ENCODE measurements at regions not wholly inside any gene's neighbourhood (a gene's known extent, or its start where the extent isn't known, plus 50 kb on each side); places are given as distances from the start of the nearest gene placed in this dataset.

DNA sequence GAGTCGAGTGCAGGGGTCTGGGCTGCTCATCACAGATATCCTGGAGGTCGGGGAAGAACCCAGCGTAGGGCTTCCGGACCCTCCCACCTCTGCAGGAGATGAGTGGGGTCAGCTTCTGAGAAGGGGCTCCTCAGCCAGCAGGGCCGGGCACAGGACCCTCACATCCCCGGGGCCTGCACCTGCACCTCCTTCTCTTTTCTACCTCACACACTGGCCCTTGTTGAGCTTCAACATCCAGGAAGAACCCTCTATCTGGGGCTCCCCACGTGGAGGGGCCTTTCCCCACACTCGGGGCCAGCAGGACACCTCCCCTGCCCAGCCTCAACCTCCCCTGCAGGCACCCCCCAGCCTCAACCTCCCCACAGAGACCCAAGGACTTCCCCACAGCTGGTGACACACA, 299.4 kb downstream of the CTTN start:
- no peaks in the 10 kb centered on the region for H3K4me1 ChIP-seq (ENCODE audit: control insufficient read depth, insufficient read depth, low read length)

GRCh38 chr11:70698871-70699270, 300.5 kb downstream of the CTTN start:
- no peak overlapping the region for H3K9ac ChIP-seq (ENCODE audit: low read length)
- peaks cover 9% of the 10 kb centered on the region for H3K4me1 ChIP-seq (ENCODE audit: control insufficient read depth, insufficient read depth, low read length)
- no peak overlapping the region for H3K27ac ChIP-seq (ENCODE audit: low read depth, low read length)
- H3K36me3 ChIP-seq (ENCODE audit: control insufficient read depth, insufficient read depth, low read length) = no peaks in the 10 kb centered on the region
- no peak overlapping the region for H3K4me3 ChIP-seq (ENCODE audit: low read depth, low read length)
- H3K27me3 ChIP-seq (ENCODE audit: control insufficient read depth, insufficient read depth, low read length) = no peaks in the 10 kb centered on the region
- H3K9me3 ChIP-seq (ENCODE audit: control insufficient read depth, insufficient read depth, low read depth, low read length) = peaks cover 4% of the 10 kb centered on the region; the same call in 1 of the 2 replicates

More for the DNA sequence above, 299.4 kb downstream of the CTTN start:
- no peak overlapping the region for H3K9ac ChIP-seq (ENCODE audit: low read length)
- no peaks in the 10 kb centered on the region for H3K36me3 ChIP-seq (ENCODE audit: control insufficient read depth, insufficient read depth, low read length)
- H3K4me3 ChIP-seq (ENCODE audit: low read depth, low read length) = no peak overlapping the region
- peaks cover 4% of the 10 kb centered on the region; the same call in 1 of the 2 replicates for H3K9me3 ChIP-seq (ENCODE audit: control insufficient read depth, insufficient read depth, low read depth, low read length)
- H3K27me3 ChIP-seq (ENCODE audit: control insufficient read depth, insufficient read depth, low read length) = no peaks in the 10 kb centered on the region
- H3K27ac ChIP-seq (ENCODE audit: low read depth, low read length) = no peak overlapping the region

- H3K9me3 ChIP-seq (ENCODE audit: control insufficient read depth, insufficient read depth, low read depth, low read length) = peaks cover 4% of the 10 kb centered on the region; the same call in 1 of the 2 replicates
- peaks cover 12% of the 10 kb centered on the region for H3K4me1 ChIP-seq (ENCODE audit: control insufficient read depth, insufficient read depth, low read length)
Measured at GRCh38 chr11:70699294-70700221, 301.2 kb downstream of the CTTN start.

GRCh38 chr11:70700453-70700852, 302.1 kb downstream of the CTTN start:
- Histone ChIP-seq H3K9ac (ENCODE audit: low read length) (no peak overlapping the region), H3K4me1 (ENCODE audit: control insufficient read depth, insufficient read depth, low read length) (peaks cover 12% of the 10 kb centered on the region), H3K36me3 (ENCODE audit: control insufficient read depth, insufficient read depth, low read length) (no peaks in the 10 kb centered on the region), H3K27ac (ENCODE audit: low read depth, low read length) (no peak overlapping the region), H3K4me3 (ENCODE audit: low read depth, low read length) (no peak overlapping the region), H3K27me3 (ENCODE audit: control insufficient read depth, insufficient read depth, low read length) (no peaks in the 10 kb centered on the region), H3K9me3 (ENCODE audit: control insufficient read depth, insufficient read depth, low read depth, low read length) (peaks cover 11% of the 10 kb centered on the region)

More at GRCh38 chr11:70699294-70700221, 301.2 kb downstream of the CTTN start:
- Histone ChIP-seq H3K27ac (ENCODE audit: low read depth, low read length) (no peak overlapping the region), H3K27me3 (ENCODE audit: control insufficient read depth, insufficient read depth, low read length) (no peaks in the 10 kb centered on the region), H3K4me3 (ENCODE audit: low read depth, low read length) (no peak overlapping the region), H3K9ac (ENCODE audit: low read length) (no peak overlapping the region), H3K36me3 (ENCODE audit: control insufficient read depth, insufficient read depth, low read length) (no peaks in the 10 kb centered on the region)

DNA sequence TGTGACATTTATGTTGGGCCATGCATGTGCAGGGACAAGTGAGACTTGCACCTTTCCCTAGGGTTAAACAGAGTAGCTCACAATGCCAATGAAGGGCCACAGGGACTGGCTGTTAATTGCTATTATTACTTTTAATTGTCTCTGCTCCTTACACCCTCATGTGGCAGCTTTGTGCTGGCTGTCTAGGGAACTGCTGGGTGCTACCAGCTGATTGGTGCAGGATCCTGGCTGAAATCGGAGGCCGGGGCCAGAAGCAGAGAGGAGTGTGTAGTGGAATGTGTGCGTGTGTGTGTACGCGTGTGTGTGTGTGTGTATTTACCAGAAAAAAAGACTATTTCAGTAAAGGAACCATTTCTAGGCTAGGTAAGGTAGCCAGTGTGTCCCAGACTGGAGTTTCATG, 302.5 kb downstream of the CTTN start:
- Histone ChIP-seq H3K9me3 (ENCODE audit: control insufficient read depth, insufficient read depth, low read depth, low read length) (peaks cover 12% of the 10 kb centered on the region), H3K36me3 (ENCODE audit: control insufficient read depth, insufficient read depth, low read length) (no peaks in the 10 kb centered on the region), H3K4me3 (ENCODE audit: low read depth, low read length) (no peak overlapping the region), H3K27me3 (ENCODE audit: control insufficient read depth, insufficient read depth, low read length) (no peaks in the 10 kb centered on the region), H3K4me1 (ENCODE audit: control insufficient read depth, insufficient read depth, low read length) (peaks cover 12% of the 10 kb centered on the region), H3K27ac (ENCODE audit: low read depth, low read length) (no peak overlapping the region), H3K9ac (ENCODE audit: low read length) (no peak overlapping the region)

GRCh38 chr11:70702040-70702648, 303.8 kb downstream of the CTTN start:
- no peaks in the 10 kb centered on the region for H3K27me3 ChIP-seq (ENCODE audit: control insufficient read depth, insufficient read depth, low read length)
- no peaks in the 10 kb centered on the region for H3K36me3 ChIP-seq (ENCODE audit: control insufficient read depth, insufficient read depth, low read length)
- H3K9me3 ChIP-seq (ENCODE audit: control insufficient read depth, insufficient read depth, low read depth, low read length) = peaks cover 12% of the 10 kb centered on the region
- H3K27ac ChIP-seq (ENCODE audit: low read depth, low read length) = no peak overlapping the region
- H3K4me3 ChIP-seq (ENCODE audit: low read depth, low read length) = no peak overlapping the region
- no peak overlapping the region for H3K9ac ChIP-seq (ENCODE audit: low read length)
- peaks cover 12% of the 10 kb centered on the region for H3K4me1 ChIP-seq (ENCODE audit: control insufficient read depth, insufficient read depth, low read length)

DNA sequence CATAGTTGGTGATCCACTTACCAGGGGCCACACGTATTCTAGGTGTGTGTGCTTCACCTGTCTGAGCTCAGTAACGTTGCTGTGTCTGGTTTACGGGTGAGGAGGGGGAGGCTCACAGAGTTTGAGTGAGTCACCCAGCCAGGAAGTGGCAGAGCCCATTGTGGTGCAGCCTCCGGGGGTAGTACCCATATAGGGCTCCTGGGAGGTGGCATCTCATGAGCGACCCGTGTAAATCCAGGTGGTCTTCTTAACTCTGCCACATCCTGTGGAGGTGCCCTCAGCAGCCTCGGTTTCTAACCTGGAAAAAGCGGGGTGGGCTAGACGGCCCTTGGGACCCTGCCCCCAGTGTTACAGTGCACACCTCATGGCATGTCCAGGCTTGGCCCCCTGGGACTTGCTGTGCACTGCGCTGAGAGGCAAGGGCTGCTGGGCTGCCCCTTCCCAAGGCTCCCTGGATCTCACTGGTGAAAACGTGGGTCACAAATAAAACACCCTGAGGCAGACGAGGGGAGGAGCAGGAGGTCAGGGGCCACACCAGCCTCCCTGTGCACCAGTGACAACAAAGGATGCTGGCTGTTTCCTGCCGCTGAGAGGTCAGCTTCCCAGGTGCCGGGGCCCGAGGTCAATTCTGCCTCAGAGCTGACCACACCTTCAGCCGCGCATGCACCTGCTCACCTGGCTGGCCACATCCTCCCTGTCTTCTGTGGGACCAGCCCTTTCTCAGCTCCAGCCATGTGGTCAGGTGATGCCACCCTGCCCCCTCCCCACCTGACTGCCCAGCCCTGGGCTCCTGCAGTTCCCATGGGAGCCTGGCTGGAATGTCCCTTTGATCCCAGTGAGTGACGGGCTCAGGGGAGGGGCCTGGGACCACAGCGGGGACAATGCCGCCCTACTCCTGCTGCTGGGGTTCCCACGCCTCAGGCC, 305.1 kb downstream of the CTTN start:
- Histone ChIP-seq H3K4me3 (ENCODE audit: low read depth, low read length) (no peak overlapping the region), H3K4me1 (ENCODE audit: control insufficient read depth, insufficient read depth, low read length) (peaks cover 12% of the 10 kb centered on the region), H3K9me3 (ENCODE audit: control insufficient read depth, insufficient read depth, low read depth, low read length) (peaks cover 12% of the 10 kb centered on the region), H3K36me3 (ENCODE audit: control insufficient read depth, insufficient read depth, low read length) (no peaks in the 10 kb centered on the region), H3K27me3 (ENCODE audit: control insufficient read depth, insufficient read depth, low read length) (no peaks in the 10 kb centered on the region), H3K27ac (ENCODE audit: low read depth, low read length) (no peak overlapping the region), H3K9ac (ENCODE audit: low read length) (no peak overlapping the region)

DNA sequence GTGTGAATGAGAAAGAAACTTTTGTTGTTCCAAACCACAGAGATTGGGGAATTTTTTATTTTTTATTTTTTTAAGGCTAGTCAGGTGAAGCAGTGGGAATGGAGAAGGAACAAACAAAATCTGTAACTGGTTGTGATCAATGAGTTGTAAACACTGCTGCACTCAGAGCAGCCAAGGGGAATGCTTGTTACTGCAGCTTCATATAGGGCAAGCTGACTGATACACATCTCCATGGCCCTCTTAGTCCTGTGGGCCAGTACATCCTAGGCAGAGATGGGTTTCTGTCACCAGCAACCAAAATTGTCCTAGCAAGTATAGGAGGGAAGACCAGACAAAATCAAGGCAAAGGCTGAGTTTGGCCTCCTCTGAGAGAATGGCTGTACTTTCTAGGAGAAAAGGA, 306.8 kb downstream of the CTTN start:
- Histone ChIP-seq H3K4me1 (ENCODE audit: control insufficient read depth, insufficient read depth, low read length) (peaks cover 14% of the 10 kb centered on the region), H3K27me3 (ENCODE audit: control insufficient read depth, insufficient read depth, low read length) (no peaks in the 10 kb centered on the region), H3K9ac (ENCODE audit: low read length) (no peak overlapping the region), H3K27ac (ENCODE audit: low read depth, low read length) (no peak overlapping the region), H3K4me3 (ENCODE audit: low read depth, low read length) (no peak overlapping the region), H3K36me3 (ENCODE audit: control insufficient read depth, insufficient read depth, low read length) (no peaks in the 10 kb centered on the region), H3K9me3 (ENCODE audit: control insufficient read depth, insufficient read depth, low read depth, low read length) (peaks cover 12% of the 10 kb centered on the region)

DNA sequence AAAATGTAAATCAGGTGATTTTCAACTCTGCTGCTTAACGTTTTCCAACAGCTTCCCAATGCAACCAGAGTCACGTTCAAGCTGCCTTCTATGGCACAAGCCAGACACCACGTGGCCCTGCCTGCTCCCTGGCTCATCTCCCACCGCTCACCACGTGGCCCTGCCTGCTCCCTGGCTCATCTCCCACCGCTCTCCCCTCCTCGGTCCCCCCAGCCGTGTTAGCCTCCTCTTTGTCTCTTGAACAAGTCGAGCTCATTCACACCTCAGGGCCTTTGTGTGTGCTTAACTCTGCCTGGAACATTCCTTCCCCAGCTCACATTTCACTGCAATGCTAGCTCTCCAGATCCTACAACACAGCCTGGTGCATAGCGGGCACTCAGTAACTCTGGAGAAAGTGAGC, 307.6 kb downstream of the CTTN start:
- Histone ChIP-seq H3K27me3 (ENCODE audit: control insufficient read depth, insufficient read depth, low read length) (no peaks in the 10 kb centered on the region), H3K9me3 (ENCODE audit: control insufficient read depth, insufficient read depth, low read depth, low read length) (peaks cover 12% of the 10 kb centered on the region), H3K4me3 (ENCODE audit: low read depth, low read length) (no peak overlapping the region), H3K27ac (ENCODE audit: low read depth, low read length) (no peak overlapping the region), H3K9ac (ENCODE audit: low read length) (no peak overlapping the region), H3K4me1 (ENCODE audit: control insufficient read depth, insufficient read depth, low read length) (peaks cover 20% of the 10 kb centered on the region), H3K36me3 (ENCODE audit: control insufficient read depth, insufficient read depth, low read length) (no peaks in the 10 kb centered on the region)

DNA sequence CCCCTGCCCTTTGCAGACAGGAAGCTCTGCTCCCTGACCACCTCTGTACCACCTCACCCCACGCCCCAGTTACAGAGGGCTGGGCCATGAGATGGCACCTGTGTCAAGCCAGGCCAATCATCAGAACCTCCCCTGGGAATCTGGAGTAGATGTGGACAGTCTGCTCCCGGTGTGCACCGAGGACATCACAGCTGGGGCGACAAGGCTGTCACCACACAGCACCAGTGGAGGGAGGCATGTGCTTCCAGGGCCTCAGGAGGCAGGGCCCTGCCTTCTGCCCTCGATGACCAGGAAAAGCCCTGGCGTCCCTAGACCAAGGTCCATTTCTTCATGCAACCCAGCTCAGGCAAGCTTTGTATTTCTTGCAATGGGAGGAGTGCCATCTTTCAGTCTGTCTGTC, 309.5 kb downstream of the CTTN start:
- no peak overlapping the region for H3K27ac ChIP-seq (ENCODE audit: low read depth, low read length)
- H3K4me3 ChIP-seq (ENCODE audit: low read depth, low read length) = no peak overlapping the region
- no peaks in the 10 kb centered on the region for H3K27me3 ChIP-seq (ENCODE audit: control insufficient read depth, insufficient read depth, low read length)
- H3K36me3 ChIP-seq (ENCODE audit: control insufficient read depth, insufficient read depth, low read length) = no peaks in the 10 kb centered on the region
- no peak overlapping the region for H3K9ac ChIP-seq (ENCODE audit: low read length)
- H3K4me1 ChIP-seq (ENCODE audit: control insufficient read depth, insufficient read depth, low read length) = peaks cover 37% of the 10 kb centered on the region
- H3K9me3 ChIP-seq (ENCODE audit: control insufficient read depth, insufficient read depth, low read depth, low read length) = peaks cover 8% of the 10 kb centered on the region

All from HUES6 (cell line).